SK-N-DZ (cell line): ENCODE measurements at regions not wholly inside any gene's neighbourhood (a gene's known extent, or its start where the extent isn't known, plus 50 kb on each side); places are given as distances from the start of the nearest gene placed in this dataset.

ENCODE experiments used
- DNase-seq: peaks from one replicate; pipeline ENCODE4 v3.0.0-alpha.2; 2015; ENCODE audit warnings: low spot score

- no peak for DNase-seq
Observed at GRCh38 chr12:116651089-116651488, 86.8 kb downstream of the SPRING1 start.

GRCh38 chr12:116650585-116651087, 87.2 kb downstream of the SPRING1 start:
- no peak for DNase-seq

GRCh38 chr12:116650062-116650461, 87.8 kb downstream of the SPRING1 start:
- DNase-seq: no peak

- DNase-seq: no peak
Observed at GRCh38 chr12:116647813-116648212, 88.6 kb downstream of the MAP1LC3B2 start.

- DNase-seq: no peak
Observed at GRCh38 chr12:116646901-116647300, 87.7 kb downstream of the MAP1LC3B2 start.

- no peak for DNase-seq
Observed at GRCh38 chr12:116644806-116645205, 85.6 kb downstream of the MAP1LC3B2 start.

- no peak for DNase-seq
Observed at GRCh38 chr12:116642683-116643082, 83.5 kb downstream of the MAP1LC3B2 start.

GRCh38 chr12:116642106-116642505, 82.9 kb downstream of the MAP1LC3B2 start:
- no peak for DNase-seq

- no peak for DNase-seq
Observed at GRCh38 chr12:116640281-116640680, 81.1 kb downstream of the MAP1LC3B2 start.

GRCh38 chr12:116639765-116640164, 80.6 kb downstream of the MAP1LC3B2 start:
- DNase-seq: no peak

GRCh38 chr12:116638376-116638775, 79.2 kb downstream of the MAP1LC3B2 start:
- no peak for DNase-seq

GRCh38 chr12:116637589-116638150, 78.5 kb downstream of the MAP1LC3B2 start:
- no peak for DNase-seq

- DNase-seq: no peak
Observed at GRCh38 chr12:116636608-116637519, 77.7 kb downstream of the MAP1LC3B2 start.

- no peak for DNase-seq
Observed at GRCh38 chr12:116635487-116635886, 76.3 kb downstream of the MAP1LC3B2 start.

- DNase-seq: no peak
Observed at GRCh38 chr12:116633476-116633875, 74.3 kb downstream of the MAP1LC3B2 start.

GRCh38 chr12:116631619-116632018, 72.4 kb downstream of the MAP1LC3B2 start:
- DNase-seq: no peak

- no peak for DNase-seq
Observed at GRCh38 chr12:116630762-116631161, 71.6 kb downstream of the MAP1LC3B2 start.

GRCh38 chr12:116629480-116629879, 70.3 kb downstream of the MAP1LC3B2 start:
- no peak for DNase-seq

- DNase-seq: no peak
Observed at GRCh38 chr12:116628989-116629388, 69.8 kb downstream of the MAP1LC3B2 start.

GRCh38 chr12:116628450-116628793, 69.2 kb downstream of the MAP1LC3B2 start:
- DNase-seq: no peak
